MCF 10A (cell line): ENCODE measurements at regions not wholly inside any gene's neighbourhood (a gene's known extent, or its start where the extent isn't known, plus 50 kb on each side); places are given as distances from the start of the nearest gene placed in this dataset.

Experiments
- BruUV-seq: library from RNA; stranded (reverse); fragments of 400-500 nt; replicated peaks from 2 replicates; lab custom pipeline; 2021; lab: Mats Ljungman, UMichigan
- CTCF ChIA-PET: fragments of 300-600 bp; sonication (Branson Sonifier 250); formaldehyde crosslinking; extraction: SDS; loops from one replicate; lab custom pipeline; 2021; ENCODE audit warnings: antibody characterized with exemption, inconsistent platforms; lab: Yijun Ruan, JAX
- POLR2A ChIA-PET: fragments of 300-600, 350-650 bp; sonication (Branson Sonifier 250); formaldehyde crosslinking; extraction: SDS; loops from one replicate; lab custom pipeline; 2020; ENCODE audit warnings: antibody characterized with exemption, inconsistent platforms; lab: Yijun Ruan, JAX
- DNase-seq: peaks from one replicate; pipeline ENCODE4 v3.0.0-alpha.2; 2018; ENCODE audit not compliant: unreplicated experiment
- H3K27ac Mint-ChIP-seq: one replicate; pipeline ENCODE4 v1.8.0; 2022; ENCODE audit warnings: mild to moderate bottlenecking, low read depth, mixed read lengths; ENCODE audit not compliant: unreplicated experiment
- H3K27me3 Mint-ChIP-seq: one replicate; pipeline ENCODE4 v1.8.0; 2022; ENCODE audit warnings: mixed read lengths; ENCODE audit not compliant: insufficient read depth, unreplicated experiment
- H3K36me3 Mint-ChIP-seq: one replicate; pipeline ENCODE4 v1.8.0; 2022; ENCODE audit warnings: mild to moderate bottlenecking, moderate library complexity, mixed read lengths; ENCODE audit not compliant: insufficient read depth, unreplicated experiment
- H3K4me1 Mint-ChIP-seq: one replicate; pipeline ENCODE4 v1.8.0; 2022; ENCODE audit warnings: mixed read lengths; ENCODE audit not compliant: insufficient read depth, unreplicated experiment
- H3K4me3 Mint-ChIP-seq: one replicate; pipeline ENCODE4 v1.8.0; 2022; ENCODE audit warnings: mild to moderate bottlenecking, moderate library complexity, mixed read lengths; ENCODE audit not compliant: unreplicated experiment
- H3K9me3 Mint-ChIP-seq: one replicate; pipeline ENCODE4 v1.8.0; 2022; ENCODE audit warnings: mixed read lengths; ENCODE audit not compliant: unreplicated experiment
- intact Hi-C: fragments of 100-400 bp; cut with micrococcal nuclease; formaldehyde crosslinking; loops from 2 replicates; pipeline ENCODE4 v1.14.1; 2022
- TF ChIP-seq, protein P1 (sequence below): fragments of 200-600 bp; IDR thresholded peaks from one replicate; pipeline ENCODE4 v1.8.0; 2022; ENCODE audit warnings: antibody characterized with exemption, mild to moderate bottlenecking; ENCODE audit not compliant: unreplicated experiment

GRCh38 chr2:128598862-128599441 lies 280.3 kb upstream of the HS6ST1 start:
- POLR2A ChIA-PET: no interaction called here
- no peak overlapping the region for H3K4me3 Mint-ChIP-seq

GRCh38 chr2:128599700-128600099 lies 281.0 kb upstream of the HS6ST1 start:
- TF ChIP-seq, protein P1, sequence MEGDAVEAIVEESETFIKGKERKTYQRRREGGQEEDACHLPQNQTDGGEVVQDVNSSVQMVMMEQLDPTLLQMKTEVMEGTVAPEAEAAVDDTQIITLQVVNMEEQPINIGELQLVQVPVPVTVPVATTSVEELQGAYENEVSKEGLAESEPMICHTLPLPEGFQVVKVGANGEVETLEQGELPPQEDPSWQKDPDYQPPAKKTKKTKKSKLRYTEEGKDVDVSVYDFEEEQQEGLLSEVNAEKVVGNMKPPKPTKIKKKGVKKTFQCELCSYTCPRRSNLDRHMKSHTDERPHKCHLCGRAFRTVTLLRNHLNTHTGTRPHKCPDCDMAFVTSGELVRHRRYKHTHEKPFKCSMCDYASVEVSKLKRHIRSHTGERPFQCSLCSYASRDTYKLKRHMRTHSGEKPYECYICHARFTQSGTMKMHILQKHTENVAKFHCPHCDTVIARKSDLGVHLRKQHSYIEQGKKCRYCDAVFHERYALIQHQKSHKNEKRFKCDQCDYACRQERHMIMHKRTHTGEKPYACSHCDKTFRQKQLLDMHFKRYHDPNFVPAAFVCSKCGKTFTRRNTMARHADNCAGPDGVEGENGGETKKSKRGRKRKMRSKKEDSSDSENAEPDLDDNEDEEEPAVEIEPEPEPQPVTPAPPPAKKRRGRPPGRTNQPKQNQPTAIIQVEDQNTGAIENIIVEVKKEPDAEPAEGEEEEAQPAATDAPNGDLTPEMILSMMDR: no peak
- no peaks in the 10 kb centered on the region for H3K9me3 Mint-ChIP-seq
- CTCF ChIA-PET: no interaction called here
- no peak overlapping the region for H3K4me3 Mint-ChIP-seq
- no peaks in the 10 kb centered on the region for H3K27me3 Mint-ChIP-seq
- H3K4me1 Mint-ChIP-seq: no peaks in the 10 kb centered on the region
- intact Hi-C loops: no loop called here
- BruUV-seq: no TSS peak
- DNase-seq: no peak
- H3K27ac Mint-ChIP-seq: no peak overlapping the region
- H3K36me3 Mint-ChIP-seq: no peaks in the 10 kb centered on the region
- POLR2A ChIA-PET: no interaction called here

More at GRCh38 chr2:128598862-128599441, 280.3 kb upstream of the HS6ST1 start:
- Mint-ChIP-seq H3K4me1 (no peaks in the 10 kb centered on the region), H3K36me3 (no peaks in the 10 kb centered on the region), H3K27me3 (no peaks in the 10 kb centered on the region), H3K9me3 (no peaks in the 10 kb centered on the region), H3K27ac (no peak overlapping the region)
- intact Hi-C loops: no loop called here
- TF ChIP-seq, protein P1: no peak
- DNase-seq: no peak
- no TSS peak for BruUV-seq
- CTCF ChIA-PET: no interaction called here

DNA sequence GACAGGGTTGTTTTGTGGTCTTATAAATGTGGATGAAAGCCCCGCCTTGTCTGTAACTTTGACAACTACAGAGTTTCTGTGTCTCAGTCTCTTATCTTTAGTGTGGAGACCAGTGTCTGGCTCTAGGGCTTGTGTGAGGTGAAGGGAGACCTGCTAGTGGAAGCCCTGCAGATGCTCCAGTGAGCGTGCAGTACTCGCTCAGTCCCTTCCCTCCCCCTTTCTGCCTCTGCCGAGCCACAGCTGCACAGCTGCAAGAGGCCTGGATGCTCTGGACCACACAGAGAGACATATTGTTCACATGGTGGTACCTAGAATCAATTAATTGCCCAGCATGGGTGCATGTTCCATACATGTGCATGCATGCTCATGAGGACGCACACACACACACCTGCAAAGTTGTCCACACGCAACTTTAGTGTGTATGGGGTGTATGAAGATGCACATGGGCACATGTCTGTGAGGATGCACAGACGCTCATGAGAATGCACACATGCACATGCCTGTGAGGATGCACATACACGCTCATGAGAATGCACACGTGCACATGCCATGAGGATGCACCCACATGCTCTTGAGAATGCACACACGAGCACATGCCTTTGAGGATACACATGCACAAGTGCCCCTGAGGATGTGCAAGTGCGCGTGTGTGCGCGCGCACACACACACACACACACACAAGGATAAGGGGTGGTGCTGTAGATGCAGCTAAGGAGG lies 282.1 kb upstream of the HS6ST1 start:
- no peaks in the 10 kb centered on the region for H3K36me3 Mint-ChIP-seq
- H3K4me3 Mint-ChIP-seq: no peak overlapping the region
- ChIA-PET POLR2A (no interaction called here), CTCF (no interaction called here)
- TF ChIP-seq, protein P1: no peak
- no peaks in the 10 kb centered on the region for H3K27me3 Mint-ChIP-seq
- BruUV-seq: no TSS peak
- H3K27ac Mint-ChIP-seq: no peak overlapping the region
- H3K4me1 Mint-ChIP-seq: no peaks in the 10 kb centered on the region
- intact Hi-C loops: no loop called here
- H3K9me3 Mint-ChIP-seq: no peaks in the 10 kb centered on the region
- no peak for DNase-seq

GRCh38 chr2:128601298-128602037 lies 282.8 kb upstream of the HS6ST1 start:
- CTCF ChIA-PET: no interaction called here
- Mint-ChIP-seq H3K4me1 (no peaks in the 10 kb centered on the region), H3K36me3 (no peaks in the 10 kb centered on the region), H3K4me3 (no peak overlapping the region), H3K27ac (no peak overlapping the region), H3K27me3 (no peaks in the 10 kb centered on the region), H3K9me3 (no peaks in the 10 kb centered on the region)
- POLR2A ChIA-PET: no interaction called here
- BruUV-seq: no TSS peak
- TF ChIP-seq, protein P1: no peak
- no peak for DNase-seq
- intact Hi-C loops: no loop called here
